Body of pancreas (tissue), 4 donors: ENCODE measurements at regions not wholly inside any gene's neighbourhood (a gene's known extent, or its start where the extent isn't known, plus 50 kb on each side); places are given as distances from the start of the nearest gene placed in this dataset.

Experiments used
- POLR2A ChIP-seq, 3 donors: fragments of 450-650 bp; IDR thresholded peaks; one replicate each; pipeline ENCODE4 v1.6.1; 2016; ENCODE audit warnings: antibody characterized with exemption in 3 of 3, mild to moderate bottlenecking in 2 of 3
- TF ChIP-seq, protein P1 (sequence below), 7 experiments: fragments of 450-650 bp in 4 of 7; fragments of 200-600 bp in 3 of 7; sonication (generic) in 3 of 7; IDR thresholded peaks; one replicate each; pipeline ENCODE4 v1.5.1; 2016 to 2019; ENCODE audit warnings: antibody characterized with exemption in 7 of 7

DNA sequence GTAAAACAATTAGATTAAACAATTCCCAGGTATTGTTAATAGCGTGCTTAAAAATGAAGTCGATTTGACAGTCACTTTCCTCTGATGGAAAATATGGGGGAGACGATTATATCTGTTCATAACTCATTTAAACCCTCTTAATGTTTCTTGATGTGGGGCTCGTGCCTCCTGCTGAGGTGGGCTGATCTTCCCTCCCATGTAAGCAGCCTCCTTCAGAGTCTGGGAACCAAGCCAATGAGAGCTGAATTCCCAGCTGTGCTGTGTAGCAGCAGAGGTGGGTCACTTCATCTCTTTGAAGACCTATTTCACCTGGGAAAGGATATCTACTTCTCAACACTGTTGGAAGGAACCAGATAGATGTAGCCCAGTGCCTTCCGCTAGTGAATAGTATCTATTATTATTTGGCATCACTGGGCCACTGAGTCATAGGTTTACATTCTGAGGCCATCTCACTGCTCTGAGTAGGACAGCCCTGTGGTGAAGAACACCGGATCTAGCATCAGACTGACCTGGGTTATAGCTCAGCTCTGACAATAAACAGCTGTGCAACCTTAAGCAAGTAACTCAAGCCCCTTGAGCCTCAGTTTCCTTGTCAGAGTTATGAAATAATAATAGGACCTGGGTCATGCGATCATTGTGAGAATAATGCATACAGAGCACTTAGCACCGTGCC is 85.3 kb upstream of the C16orf82 start:
- TF ChIP-seq, protein P1, sequence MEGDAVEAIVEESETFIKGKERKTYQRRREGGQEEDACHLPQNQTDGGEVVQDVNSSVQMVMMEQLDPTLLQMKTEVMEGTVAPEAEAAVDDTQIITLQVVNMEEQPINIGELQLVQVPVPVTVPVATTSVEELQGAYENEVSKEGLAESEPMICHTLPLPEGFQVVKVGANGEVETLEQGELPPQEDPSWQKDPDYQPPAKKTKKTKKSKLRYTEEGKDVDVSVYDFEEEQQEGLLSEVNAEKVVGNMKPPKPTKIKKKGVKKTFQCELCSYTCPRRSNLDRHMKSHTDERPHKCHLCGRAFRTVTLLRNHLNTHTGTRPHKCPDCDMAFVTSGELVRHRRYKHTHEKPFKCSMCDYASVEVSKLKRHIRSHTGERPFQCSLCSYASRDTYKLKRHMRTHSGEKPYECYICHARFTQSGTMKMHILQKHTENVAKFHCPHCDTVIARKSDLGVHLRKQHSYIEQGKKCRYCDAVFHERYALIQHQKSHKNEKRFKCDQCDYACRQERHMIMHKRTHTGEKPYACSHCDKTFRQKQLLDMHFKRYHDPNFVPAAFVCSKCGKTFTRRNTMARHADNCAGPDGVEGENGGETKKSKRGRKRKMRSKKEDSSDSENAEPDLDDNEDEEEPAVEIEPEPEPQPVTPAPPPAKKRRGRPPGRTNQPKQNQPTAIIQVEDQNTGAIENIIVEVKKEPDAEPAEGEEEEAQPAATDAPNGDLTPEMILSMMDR (IDR thresholded peaks at IDR 0.05), result no peak
- TF ChIP-seq POLR2A (IDR thresholded peaks at IDR 0.05), result no peak
